ENCODE measurements at regions not wholly inside any gene's neighbourhood (a gene's known extent, or its start where the extent isn't known, plus 50 kb on each side); places are given as distances from the start of the nearest gene placed in this dataset.
A peak's percentile ranks its signal among the peaks of the same experiment; 100 is the strongest.

- DNase-seq (ENCODE audit: low read depth) = no peak
- in situ Hi-C loops (cut with HindIII; ENCODE audit: low pct_unique_long_range_greater_than_20kb, low sequenced_read_pairs) = no loop called here
Measured at GRCh38 chr11:119483341-119483880, 60.4 kb upstream of the THY1 start.

- in situ Hi-C loops (cut with HindIII; ENCODE audit: low pct_unique_long_range_greater_than_20kb, low sequenced_read_pairs) = no loop called here
Measured at GRCh38 chr11:119482521-119483011, 59.6 kb upstream of the THY1 start.

GRCh38 chr11:119481667-119482400 lies 58.9 kb upstream of the THY1 start:
- in situ Hi-C loops (cut with HindIII; ENCODE audit: low pct_unique_long_range_greater_than_20kb, low sequenced_read_pairs) = no loop called here
- DNase-seq (ENCODE audit: low read depth) = no peak

More at GRCh38 chr11:119482521-119483011, 59.6 kb upstream of the THY1 start:
- DNase-seq (ENCODE audit: low read depth) = no peak

GRCh38 chr11:119481021-119481666 lies 58.2 kb upstream of the THY1 start:
- in situ Hi-C loops (cut with HindIII; ENCODE audit: low pct_unique_long_range_greater_than_20kb, low sequenced_read_pairs) = no loop called here

GRCh38 chr11:119480380-119481020 lies 57.5 kb upstream of the THY1 start:
- in situ Hi-C loops (cut with HindIII; ENCODE audit: low pct_unique_long_range_greater_than_20kb, low sequenced_read_pairs) = no loop called here
- DNase-seq (ENCODE audit: low read depth) = no peak

More at GRCh38 chr11:119481021-119481666, 58.2 kb upstream of the THY1 start:
- DNase-seq (ENCODE audit: low read depth) = peak; percentile 69

GRCh38 chr11:119479685-119480275 lies 56.8 kb upstream of the THY1 start:
- no peak for DNase-seq (ENCODE audit: low read depth)
- in situ Hi-C loops (cut with HindIII; ENCODE audit: low pct_unique_long_range_greater_than_20kb, low sequenced_read_pairs) = no loop called here

- in situ Hi-C loops (cut with HindIII; ENCODE audit: low pct_unique_long_range_greater_than_20kb, low sequenced_read_pairs) = no loop called here
- no peak for DNase-seq (ENCODE audit: low read depth)
Measured at GRCh38 chr11:119478711-119479285, 55.8 kb upstream of the THY1 start.

GRCh38 chr11:119476666-119477331 lies 53.8 kb upstream of the THY1 start:
- in situ Hi-C loops (cut with HindIII; ENCODE audit: low pct_unique_long_range_greater_than_20kb, low sequenced_read_pairs) = no loop called here
- no peak for DNase-seq (ENCODE audit: low read depth)

GRCh38 chr11:119476038-119476437 lies 53.1 kb upstream of the THY1 start:
- in situ Hi-C loops (cut with HindIII; ENCODE audit: low pct_unique_long_range_greater_than_20kb, low sequenced_read_pairs) = no loop called here
- DNase-seq (ENCODE audit: low read depth) = no peak

GRCh38 chr11:119474682-119475596 lies 52.0 kb upstream of the THY1 start:
- DNase-seq (ENCODE audit: low read depth) = peak; percentile 87
- in situ Hi-C loops (cut with HindIII; ENCODE audit: low pct_unique_long_range_greater_than_20kb, low sequenced_read_pairs) = no loop called here

GRCh38 chr11:119473901-119474681 lies 51.1 kb upstream of the THY1 start:
- DNase-seq (ENCODE audit: low read depth) = no peak
- in situ Hi-C loops (cut with HindIII; ENCODE audit: low pct_unique_long_range_greater_than_20kb, low sequenced_read_pairs) = no loop called here

GRCh38 chr11:119473226-119473625 lies 50.3 kb upstream of the THY1 start:
- DNase-seq (ENCODE audit: low read depth) = no peak
- in situ Hi-C loops (cut with HindIII; ENCODE audit: low pct_unique_long_range_greater_than_20kb, low sequenced_read_pairs) = no loop called here

- no peak for DNase-seq (ENCODE audit: low read depth)
- in situ Hi-C loops (cut with HindIII; ENCODE audit: low pct_unique_long_range_greater_than_20kb, low sequenced_read_pairs) = no loop called here
Measured at GRCh38 chr11:119472856-119473222, 49.9 kb upstream of the THY1 start.

All from Caki2 (cell line).